HepG2 (cell line): ENCODE measurements at regions not wholly inside any gene's neighbourhood (a gene's known extent, or its start where the extent isn't known, plus 50 kb on each side); places are given as distances from the start of the nearest gene placed in this dataset.

ENCODE experiments used
- ATAC-seq: fragments of 200-7000 bp; cut with Tn5 transposase; 3 replicates; pipeline ENCODE4 v1.9.1; 2020; ENCODE audit warnings: mild to moderate bottlenecking, moderate library complexity
- BruUV-seq: library from RNA; stranded (reverse); fragments of 400-500 nt; replicated peaks from 2 replicates; lab custom pipeline; 2021; lab: Mats Ljungman, UMichigan
- CTCF ChIA-PET: fragments of 300-600 bp; formaldehyde crosslinking; extraction: SDS; loops from one replicate; lab custom pipeline; 2021; ENCODE audit warnings: low total read pairs, inconsistent platforms, low intra/inter-chr PET ratio; lab: Yijun Ruan, JAX
- POLR2A ChIA-PET: fragments of 350-600 bp; sonication (Branson Sonifier 250); formaldehyde crosslinking; loops from one replicate; lab custom pipeline; 2020; ENCODE audit warnings: antibody characterized with exemption, inconsistent platforms; lab: Yijun Ruan, JAX
- DNase-seq: peaks from one replicate; pipeline ENCODE4 v3.0.0-alpha.2; 2015; ENCODE audit warnings: low spot score
- FAIRE-seq: peaks from 3 replicates; lab custom pipeline; 2011; peaks lifted over from hg19 to GRCh38; lab: Jason Lieb, UNC
- H2AFZ ChIP-seq: one replicate; pipeline ENCODE4 v1.6.1; 2011; ENCODE audit warnings: low read length, inconsistent platforms
- H3K27ac ChIP-seq: fragments of 300-600 bp; 3 replicates; pipeline ENCODE4 v1.8.0; 2011; ENCODE audit warnings: mixed run types, mild to moderate bottlenecking, mixed read lengths, low read length, inconsistent platforms; ENCODE audit not compliant: insufficient read depth; ENCODE audit errors: extremely low read length
- H3K27me3 ChIP-seq, 2 experiments: fragments of 200-600 bp in 1 of 2; 2 replicates in 1 of 2; 3 replicates in 1 of 2; pipeline versions ENCODE4 v1.6.0 to v1.8.0; 2011; ENCODE audit warnings: low read length in 2 of 2, mild to moderate bottlenecking in 2 of 2, moderate library complexity in 2 of 2, inconsistent platforms in 1 of 2; ENCODE audit not compliant: insufficient read depth in 2 of 2, control insufficient read depth in 1 of 2
- H3K36me3 ChIP-seq, 2 experiments: fragments of 200-600 bp in 1 of 2; replicated peaks in 1 of 2; 2 replicates in 1 of 2; 3 replicates in 1 of 2; pipeline versions ENCODE4 v1.5.1 to v1.8.0; 2011; ENCODE audit warnings: low read length in 2 of 2, inconsistent platforms in 1 of 2; ENCODE audit not compliant: insufficient read depth in 2 of 2, control insufficient read depth in 1 of 2
- H3K4me1 ChIP-seq: 2 replicates; pipeline ENCODE4 v1.5.1; 2012; ENCODE audit warnings: low read length, inconsistent platforms; ENCODE audit not compliant: insufficient read depth
- H3K4me2 ChIP-seq: 2 replicates; pipeline ENCODE4 v1.6.0; 2011; ENCODE audit warnings: low read depth, low read length, inconsistent platforms
- H3K4me3 ChIP-seq, 3 experiments: fragments of 200-600 bp in 1 of 3; sonication (generic), shearing (Covaris generic) in 1 of 3; replicated peaks in 1 of 3; 2 replicates each; pipeline ENCODE4 v1.5.1; 2011 to 2016; ENCODE audit warnings: low read length in 3 of 3, inconsistent platforms in 2 of 3, low read depth in 2 of 3, mild to moderate bottlenecking in 2 of 3, control low read depth in 1 of 3, mixed read lengths in 1 of 3; ENCODE audit not compliant: insufficient read depth in 1 of 3
- H3K79me2 ChIP-seq: one replicate; pipeline ENCODE4 v1.6.1; 2011; ENCODE audit warnings: low read length, inconsistent platforms; ENCODE audit not compliant: insufficient read depth
- H3K9ac ChIP-seq: 2 replicates; pipeline ENCODE4 v1.6.0; 2011; ENCODE audit warnings: mild to moderate bottlenecking, low read depth, low read length, inconsistent platforms; ENCODE audit not compliant: insufficient read depth
- H3K9me3 ChIP-seq: 2 replicates; pipeline ENCODE4 v1.5.1; 2012; ENCODE audit warnings: mild to moderate bottlenecking, low read length
- H4K20me1 ChIP-seq: 2 replicates; pipeline ENCODE4 v1.6.0; 2011; ENCODE audit warnings: inconsistent platforms, mild to moderate bottlenecking, low read length, moderate library complexity; ENCODE audit not compliant: insufficient read depth
- ATF7 ChIP-seq, 2 experiments: fragments of 450-650 bp in 1 of 2; sonication (generic) in 1 of 2; formaldehyde crosslinking in 1 of 2; IDR thresholded peaks; 2 replicates each; pipeline versions ENCODE4 v1.4.0 to v1.6.1; 2016 to 2020; ENCODE audit warnings: antibody characterized with exemption in 1 of 2, mild to moderate bottlenecking in 1 of 2, missing genetic modification reagents in 1 of 2
- CREB1 ChIP-seq, 2 experiments: fragments of 450-650 bp in 1 of 2; IDR thresholded peaks; 2 replicates each; pipeline ENCODE4 v1.6.1; 2016 to 2017; ENCODE audit warnings: control low read depth in 1 of 2, mild to moderate bottlenecking in 1 of 2, missing compliant biosample characterization in 1 of 2, missing genetic modification characterization in 1 of 2
- GTF2F1 ChIP-seq: fragments of 150-350 bp; IDR thresholded peaks from 2 replicates; pipeline ENCODE4 v1.6.1; 2014; ENCODE audit warnings: low read length
- KDM1A ChIP-seq: IDR thresholded peaks from 2 replicates; pipeline ENCODE4 v1.6.1; 2016; ENCODE audit warnings: missing compliant biosample characterization
- KLF16 ChIP-seq, 2 experiments: sonication (generic) in 1 of 2; formaldehyde crosslinking in 1 of 2; IDR thresholded peaks; 2 replicates each; pipeline versions ENCODE4 v1.6.1 to v1.8.0; 2016 to 2023; ENCODE audit warnings: missing genetic modification reagents in 2 of 2, missing compliant biosample characterization in 1 of 2
- PHF5A ChIP-seq: IDR thresholded peaks from one replicate; pipeline ENCODE4 v1.6.1; 2018; ENCODE audit warnings: low read depth, missing genetic modification reagents; ENCODE audit not compliant: unreplicated experiment
- SRSF1 ChIP-seq: fragments of 200-400 bp; formaldehyde crosslinking; optimal IDR thresholded peaks from 2 replicates; pipeline ENCODE3; 2017; ENCODE audit warnings: mild to moderate bottlenecking, low read depth, low read length, moderate library complexity
- SUZ12 ChIP-seq: fragments of 150-350 bp; IDR thresholded peaks from 2 replicates; pipeline ENCODE4 v1.6.1; 2014; ENCODE audit warnings: low read depth, low read length
- TAF15 ChIP-seq: fragments of 200-400 bp; formaldehyde crosslinking; IDR thresholded peaks from one replicate; pipeline ENCODE4 v1.6.1; 2018; ENCODE audit warnings: mild to moderate bottlenecking, low read depth, low read length; ENCODE audit not compliant: poor library complexity, severe bottlenecking
- TBL1XR1 ChIP-seq: fragments of 150-350 bp; IDR thresholded peaks from 2 replicates; pipeline ENCODE4 v1.6.1; 2014; ENCODE audit warnings: borderline replicate concordance, low read length; ENCODE audit not compliant: partially characterized antibody
- ZNF101 ChIP-seq: sonication (generic); formaldehyde crosslinking; IDR thresholded peaks from 2 replicates; pipeline ENCODE4 v1.4.0; 2020; ENCODE audit warnings: mild to moderate bottlenecking, low read depth, missing genetic modification reagents, borderline replicate concordance
- ZNF224 ChIP-seq: sonication (generic); formaldehyde crosslinking; IDR thresholded peaks from 2 replicates; pipeline ENCODE4 v1.5.0; 2020; ENCODE audit warnings: mild to moderate bottlenecking, missing genetic modification reagents
- ZNF766 ChIP-seq: sonication (generic); formaldehyde crosslinking; IDR thresholded peaks from 2 replicates; pipeline ENCODE4 v1.5.0; 2020; ENCODE audit warnings: missing genetic modification reagents, borderline replicate concordance
- WGBS: methylation state at CpG from one replicate; pipeline ENCODE4 v1.1.6; 2017; ENCODE audit warnings: low lambda C conversion rate; 5-methylcytosine and 5-hydroxymethylcytosine counted together
- in situ Hi-C: cut with HindIII; loops from 2 replicates; pipeline ENCODE4 v1.10.0; 2017; ENCODE audit warnings: low pct_unique_long_range_greater_than_20kb; ENCODE audit not compliant: extremely low pct_ligation_motif_present
- intact Hi-C: fragments of 100-400 bp; cut with micrococcal nuclease; formaldehyde crosslinking; loops from one replicate; pipeline ENCODE4 v1.10.0; 2022; ENCODE audit not compliant: unreplicated experiment
- TF ChIP-seq, protein P1 (sequence below): sonication (generic); formaldehyde crosslinking; IDR thresholded peaks from 2 replicates; pipeline ENCODE4 v1.4.0; 2020; ENCODE audit warnings: missing genetic modification reagents
- TF ChIP-seq, protein P2 (sequence below): sonication (generic); formaldehyde crosslinking; IDR thresholded peaks from 2 replicates; pipeline ENCODE4 v1.5.0; 2020; ENCODE audit warnings: mild to moderate bottlenecking, missing genetic modification reagents, borderline replicate concordance

DNA sequence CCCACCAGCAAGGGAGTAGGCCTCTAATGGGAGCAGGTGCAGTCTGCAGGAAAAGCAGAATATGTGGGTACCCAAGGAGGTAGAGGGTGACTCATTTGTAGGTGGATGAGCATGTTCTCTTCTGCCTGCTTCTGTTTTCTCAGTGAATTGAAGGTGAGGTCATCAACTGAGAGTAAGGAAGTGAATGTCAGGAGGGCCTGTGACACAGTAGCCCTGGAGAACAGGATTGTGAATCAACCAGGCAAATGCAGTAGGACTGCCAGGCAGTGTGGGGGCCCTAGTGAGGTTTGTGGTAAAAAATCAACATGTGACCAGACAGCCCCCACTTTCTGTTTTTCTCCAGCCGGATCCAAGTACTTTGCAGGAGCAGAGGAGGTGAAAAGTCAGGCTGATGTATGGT, 150.5 kb upstream of the SOX9 start:
- Histone ChIP-seq H3K36me3 (no peaks in the 10 kb centered on the region), H3K9me3 (no peaks in the 10 kb centered on the region), H4K20me1 (no peaks in the 10 kb centered on the region), H3K4me3 (no peak overlapping the region), H3K27ac (no peak overlapping the region), H3K27me3 (peaks cover 0 to 14% of the 10 kb centered on the region in 2 experiments; a peak in 4 of 5 replicates), H3K4me2 (no peak overlapping the region), H3K4me1 (0 out of 2 replicates have a peak, but pooled peaks cover 6% of the 10 kb centered on the region), H3K79me2 (no peaks in the 10 kb centered on the region), H3K9ac (no peak overlapping the region), H2AFZ (no peak overlapping the region)
- TF ChIP-seq, protein P1, sequence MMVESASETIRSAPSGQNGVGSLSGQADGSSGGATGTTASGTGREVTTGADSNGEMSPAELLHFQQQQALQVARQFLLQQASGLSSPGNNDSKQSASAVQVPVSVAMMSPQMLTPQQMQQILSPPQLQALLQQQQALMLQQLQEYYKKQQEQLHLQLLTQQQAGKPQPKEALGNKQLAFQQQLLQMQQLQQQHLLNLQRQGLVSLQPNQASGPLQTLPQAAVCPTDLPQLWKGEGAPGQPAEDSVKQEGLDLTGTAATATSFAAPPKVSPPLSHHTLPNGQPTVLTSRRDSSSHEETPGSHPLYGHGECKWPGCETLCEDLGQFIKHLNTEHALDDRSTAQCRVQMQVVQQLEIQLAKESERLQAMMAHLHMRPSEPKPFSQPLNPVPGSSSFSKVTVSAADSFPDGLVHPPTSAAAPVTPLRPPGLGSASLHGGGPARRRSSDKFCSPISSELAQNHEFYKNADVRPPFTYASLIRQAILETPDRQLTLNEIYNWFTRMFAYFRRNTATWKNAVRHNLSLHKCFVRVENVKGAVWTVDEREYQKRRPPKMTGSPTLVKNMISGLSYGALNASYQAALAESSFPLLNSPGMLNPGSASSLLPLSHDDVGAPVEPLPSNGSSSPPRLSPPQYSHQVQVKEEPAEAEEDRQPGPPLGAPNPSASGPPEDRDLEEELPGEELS (CRISPR knock-in tag), result no peak
- TF ChIP-seq KDM1A (CRISPR knock-in tag), result no peak
- TF ChIP-seq, protein P2, sequence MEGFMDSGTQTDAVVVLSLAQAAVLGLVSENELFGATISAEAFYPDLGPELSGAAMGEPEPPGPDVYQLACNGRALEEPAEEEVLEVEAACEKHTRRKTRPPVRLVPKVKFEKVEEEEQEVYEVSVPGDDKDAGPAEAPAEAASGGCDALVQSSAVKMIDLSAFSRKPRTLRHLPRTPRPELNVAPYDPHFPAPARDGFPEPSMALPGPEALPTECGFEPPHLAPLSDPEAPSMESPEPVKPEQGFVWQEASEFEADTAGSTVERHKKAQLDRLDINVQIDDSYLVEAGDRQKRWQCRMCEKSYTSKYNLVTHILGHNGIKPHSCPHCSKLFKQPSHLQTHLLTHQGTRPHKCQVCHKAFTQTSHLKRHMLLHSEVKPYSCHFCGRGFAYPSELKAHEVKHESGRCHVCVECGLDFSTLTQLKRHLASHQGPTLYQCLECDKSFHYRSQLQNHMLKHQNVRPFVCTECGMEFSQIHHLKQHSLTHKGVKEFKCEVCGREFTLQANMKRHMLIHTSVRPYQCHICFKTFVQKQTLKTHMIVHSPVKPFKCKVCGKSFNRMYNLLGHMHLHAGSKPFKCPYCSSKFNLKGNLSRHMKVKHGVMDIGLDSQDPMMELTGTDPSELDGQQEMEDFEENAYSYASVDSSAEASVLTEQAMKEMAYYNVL (CRISPR knock-in tag), result no peak
- TF ChIP-seq PHF5A (CRISPR knock-in tag), result no peak
- TF ChIP-seq SUZ12, result no peak
- no peak for TF ChIP-seq GTF2F1
- TF ChIP-seq SRSF1, result no peak
- no peak for TF ChIP-seq KLF16 (CRISPR knock-in tag; IDR thresholded peaks at IDR 0.05)
- no peak for TF ChIP-seq ZNF766 (CRISPR knock-in tag)
- TF ChIP-seq TBL1XR1, result no peak
- TF ChIP-seq ATF7 (IDR thresholded peaks at IDR 0.05), result peak; percentile 61
- no peak for TF ChIP-seq ATF7 (CRISPR knock-in tag; IDR thresholded peaks at IDR 0.05)
- no peak for TF ChIP-seq ZNF224 (CRISPR knock-in tag)
- TF ChIP-seq CREB1 (IDR thresholded peaks at IDR 0.05), result peak; percentile 41
- no peak for TF ChIP-seq CREB1 (CRISPR knock-in tag; IDR thresholded peaks at IDR 0.05)
- TF ChIP-seq ZNF101 (CRISPR knock-in tag), result no peak
- TF ChIP-seq TAF15, result no peak
- 0% methylated on average over 1 of the region's 1 CpG for WGBS
- DNase-seq, result no peak
- no peak for FAIRE-seq
- BruUV-seq, result no TSS peak
- ChIA-PET CTCF (no interaction called here), POLR2A (no interaction called here)
- ATAC-seq, result no peak
- intact Hi-C loops (no loop called here), in situ Hi-C loops (no loop called here)
